Heart left ventricle (tissue), 16 donors: ENCODE measurements at regions not wholly inside any gene's neighbourhood (a gene's known extent, or its start where the extent isn't known, plus 50 kb on each side); places are given as distances from the start of the nearest gene placed in this dataset.

Experiments used
- ATAC-seq, 4 donors: fragments of 200-7000 bp; cut with Tn5 transposase; one replicate each; pipeline ENCODE4 v1.9.1; 2020 to 2022; ENCODE audit warnings: moderate library complexity in 4 of 4, mild to moderate bottlenecking in 3 of 4, moderate number of reproducible peaks in 1 of 4
- DNase-seq, 5 donors: peaks; one replicate each; pipeline ENCODE4 v3.0.0-alpha.2; 2020
- H3K27ac ChIP-seq, 12 donors: fragments of 200-600 bp; sonication (generic) in 4 of 12; one replicate each; pipeline versions ENCODE4 v1.5.0 to v1.8.0; 2016 to 2022; ENCODE audit warnings: mild to moderate bottlenecking in 2 of 12
- H3K27me3 ChIP-seq, 9 donors: fragments of 200-600 bp; sonication (generic) in 2 of 9; one replicate each; pipeline versions ENCODE4 v1.5.1 to v1.8.0; 2016 to 2022; ENCODE audit warnings: mild to moderate bottlenecking in 3 of 9
- H3K36me3 ChIP-seq, 9 donors: fragments of 200-600 bp; sonication (generic) in 2 of 9; one replicate each; pipeline versions ENCODE4 v1.5.0 to v1.8.0; 2018 to 2022; ENCODE audit warnings: mild to moderate bottlenecking in 2 of 9
- H3K4me1 ChIP-seq, 12 donors: fragments of 200-600 bp; sonication (generic) in 4 of 12; one replicate each; pipeline versions ENCODE4 v1.5.0 to v1.8.0; 2016 to 2022; ENCODE audit warnings: mild to moderate bottlenecking in 3 of 12
- H3K4me3 ChIP-seq, 12 donors: fragments of 200-600 bp; sonication (generic) in 4 of 12; one replicate each; pipeline versions ENCODE4 v1.5.0 to v1.8.0; 2017 to 2022; ENCODE audit warnings: mild to moderate bottlenecking in 9 of 12, moderate library complexity in 4 of 12
- H3K9me3 ChIP-seq, 12 donors: fragments of 200-600 bp; sonication (generic) in 4 of 12; one replicate each; pipeline versions ENCODE4 v1.5.0 to v1.8.0; 2016 to 2022; ENCODE audit warnings: mild to moderate bottlenecking in 1 of 12
- CTCF ChIP-seq, 12 donors: fragments of 200-600 bp; sonication (generic) in 4 of 12; IDR thresholded peaks; one replicate each; pipeline versions ENCODE4 v1.5.0 to v1.8.0; 2018 to 2022; ENCODE audit warnings: antibody characterized with exemption in 12 of 12, mild to moderate bottlenecking in 5 of 12
- POLR2A ChIP-seq, 2 donors: fragments of 450-650 bp; IDR thresholded peaks; one replicate each; pipeline ENCODE4 v1.6.1; 2017; ENCODE audit warnings: antibody characterized with exemption in 2 of 2, mild to moderate bottlenecking in 2 of 2, moderate library complexity in 2 of 2
- WGBS, 4 donors: extraction: QIAGEN DNeasy Blood & Tissue Kit in 2 of 4; methylation state at CpG; one replicate each; pipeline versions ENCODE4 v1.1.5 to v1.1.7; 2013 to 2018; 5-methylcytosine and 5-hydroxymethylcytosine counted together
- intact Hi-C, 10 donors: fragments of 100-400 bp; cut with DNase I; formaldehyde crosslinking; loops; one replicate each; pipeline versions ENCODE4 v1.11.1 to v1.14.2; 2022
- donor health status: ischemic (EF 13 %, LVEDD 7.1; RV severe dilation, severe dysfunction).
- donor health status: healthy with polysubstance abuse.
- donor health status: DM: no; HTN: yes; CAD: no.
- donor health status: DM: no; HTN: no; CAD: no.
- donor health status: ischemic (EF 25% LVEDD 6.9; RV normal size, moderate dysfunction).
- donor health status: ischemic (EF 25% LVEDD 5.7; RV mildly dilated, moderate dysfunction).
- donor health status: healthy.
- donor health status: DM: yes; HTN: yes; CAD: no.
- donor health status: ischemic (EF 35%, LVEDD 5.7; RV mildly dilated, moderate dysfunction).
- donor health status: nonischemic (EF 11% LVEDD 7.7; RV severe dilation, severe dysfunction).
- donor health status: DM: yes; HTN: yes; CAD: no.
- donor health status: PGD.
- donor health status: ischemic (EF 29% LVEDD 5.4; RV normal size, mild dysfunction).
- donor health status: nonischemic (EF 23%, LVEDD 6.1; RV moderate dilation, normal function).

DNA sequence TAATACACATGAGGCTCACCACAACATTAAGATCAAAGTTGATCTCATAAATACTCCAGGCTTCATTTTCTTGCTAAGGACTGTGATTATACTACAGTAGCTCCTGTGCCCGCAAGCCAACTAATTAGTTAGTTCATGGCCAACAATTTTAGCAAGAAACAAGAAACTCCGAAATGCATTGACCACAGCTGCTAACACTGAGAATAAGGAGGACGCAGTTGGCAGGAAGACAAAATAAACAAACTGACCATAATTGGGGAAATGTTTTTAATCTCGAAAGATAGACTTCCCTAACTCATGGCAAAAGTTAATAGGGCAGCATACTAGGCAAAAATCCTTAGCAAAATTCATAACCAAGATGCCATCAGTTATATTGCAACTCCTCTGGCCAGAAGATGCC, 115.5 kb upstream of the SPEF2 start:
- H3K36me3 ChIP-seq = no peaks in the 10 kb centered on the region
- WGBS, 4 donors = 35 to 56% (median 47%) methylated on average over 4 of the region's 4 CpGs
- no peaks in the 10 kb centered on the region for H3K4me1 ChIP-seq
- intact Hi-C loops = no loop called here
- H3K9me3 ChIP-seq = peaks cover 0 to 41% (median 23%) of the 10 kb centered on the region in 12 donors
- DNase-seq (no peak), ATAC-seq (no peak)
- H3K27me3 ChIP-seq = no peaks in the 10 kb centered on the region
- H3K27ac ChIP-seq = no peak overlapping the region
- H3K4me3 ChIP-seq = no peak overlapping the region
- TF ChIP-seq CTCF (IDR thresholded peaks at IDR 0.05) (no peak), POLR2A (IDR thresholded peaks at IDR 0.05) (no peak)

GRCh38 chr5:35488791-35489190, 128.9 kb upstream of the SPEF2 start:
- no peak overlapping the region for H3K27ac ChIP-seq
- intact Hi-C loops = no loop called here
- ATAC-seq = no peak

GRCh38 chr5:35488055-35488454, 129.6 kb upstream of the SPEF2 start:
- intact Hi-C loops = no loop called here
- WGBS, 4 donors = 25 to 31% (median 30%) methylated on average over 1 of the region's 1 CpG
- DNase-seq (no peak), ATAC-seq (no peak)
- peaks cover 0 to 12% (median 0%) of the 10 kb centered on the region in 12 donors for H3K4me1 ChIP-seq
- no peak overlapping the region for H3K4me3 ChIP-seq
- no peaks in the 10 kb centered on the region for H3K9me3 ChIP-seq
- no peaks in the 10 kb centered on the region for H3K36me3 ChIP-seq
- no peak for TF ChIP-seq POLR2A (IDR thresholded peaks at IDR 0.05)
- no peak for TF ChIP-seq CTCF (IDR thresholded peaks at IDR 0.05)
- no peak overlapping the region for H3K27ac ChIP-seq
- no peaks in the 10 kb centered on the region for H3K27me3 ChIP-seq

More at GRCh38 chr5:35488791-35489190, 128.9 kb upstream of the SPEF2 start:
- DNase-seq = no peak
- Histone ChIP-seq H3K4me1 (peaks cover 0 to 5% (median 0%) of the 10 kb centered on the region in 12 donors), H3K9me3 (no peaks in the 10 kb centered on the region), H3K27me3 (no peaks in the 10 kb centered on the region), H3K4me3 (no peak overlapping the region), H3K36me3 (no peaks in the 10 kb centered on the region)
- 76 to 83% (median 80%) methylated on average over 3 of the region's 3 CpGs for WGBS, 4 donors
- TF ChIP-seq CTCF (IDR thresholded peaks at IDR 0.05) (no peak), POLR2A (IDR thresholded peaks at IDR 0.05) (no peak)

DNA sequence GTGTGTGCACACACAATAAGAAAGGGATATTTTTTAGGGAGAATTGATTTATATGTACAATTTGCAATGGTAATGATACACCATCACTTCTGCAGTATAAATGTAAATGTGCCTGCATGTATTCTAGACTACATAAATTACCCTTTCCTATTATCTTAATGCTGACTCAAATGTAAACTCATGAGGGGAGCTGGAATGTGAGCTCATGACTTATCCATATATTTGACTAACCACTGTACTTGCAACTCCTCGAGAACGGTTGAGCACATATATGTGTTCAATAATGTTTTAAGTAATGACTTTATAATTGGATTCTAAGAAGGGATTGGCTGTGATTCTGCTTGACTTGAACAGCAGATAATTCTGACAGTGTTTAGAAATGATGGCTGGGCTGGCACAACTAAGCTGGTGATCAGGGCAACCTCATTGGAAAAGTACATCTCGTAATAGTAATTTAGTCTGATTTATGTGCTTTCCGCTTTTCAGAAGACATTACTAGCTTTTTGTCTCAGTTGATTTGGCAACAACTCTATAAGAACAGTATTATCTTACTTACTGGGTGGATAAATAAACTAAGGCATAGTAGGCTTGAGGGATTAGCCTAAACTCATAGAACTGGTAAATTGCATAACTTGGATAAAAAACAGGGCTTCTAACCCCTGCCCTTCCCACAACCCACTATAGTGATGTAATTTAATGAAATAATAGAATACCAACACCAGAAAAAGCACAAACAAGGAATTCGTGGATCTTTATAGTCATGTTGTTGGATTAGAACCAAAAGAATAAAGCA, 130.2 kb upstream of the SPEF2 start:
- Histone ChIP-seq H3K36me3 (no peaks in the 10 kb centered on the region), H3K27me3 (no peaks in the 10 kb centered on the region), H3K4me3 (no peak overlapping the region), H3K27ac (no peak overlapping the region), H3K4me1 (peaks cover 0 to 19% (median 0%) of the 10 kb centered on the region in 12 donors), H3K9me3 (no peaks in the 10 kb centered on the region)
- TF ChIP-seq POLR2A (IDR thresholded peaks at IDR 0.05) = no peak
- TF ChIP-seq CTCF (IDR thresholded peaks at IDR 0.05) = no peak
- ATAC-seq (no peak), DNase-seq (no peak)
- 73 to 85% (median 78%) methylated on average over 5 of the region's 5 CpGs for WGBS, 4 donors
- intact Hi-C loops = no loop called here
